ENCODE measurements at regions not wholly inside any gene's neighbourhood (a gene's known extent, or its start where the extent isn't known, plus 50 kb on each side); places are given as distances from the start of the nearest gene placed in this dataset.

- H3K27ac ChIP-seq (ENCODE audit: low read depth, low read length, poor library complexity, severe bottlenecking): no peak overlapping the region
- H2AFZ ChIP-seq (ENCODE audit: low read length): no peak overlapping the region
- no peak overlapping the region for H3K4me3 ChIP-seq (ENCODE audit: low read depth, low read length, poor library complexity, severe bottlenecking)
- H3F3A ChIP-seq (ENCODE audit: insufficient read depth, low read length): no peaks in the 10 kb centered on the region
- no peaks in the 10 kb centered on the region for H3K4me1 ChIP-seq (ENCODE audit: insufficient read depth, low read length, severe bottlenecking)
- H3K79me2 ChIP-seq (ENCODE audit: insufficient read depth, low read length): no peaks in the 10 kb centered on the region
- H3K9me3 ChIP-seq (ENCODE audit: low read length): no peaks in the 10 kb centered on the region
- H3K4me2 ChIP-seq (ENCODE audit: low read length): no peak overlapping the region
- H3K9me2 ChIP-seq (ENCODE audit: low read depth, low read length): no peaks in the 10 kb centered on the region
- H3K27me3 ChIP-seq (ENCODE audit: insufficient read depth, low read length): no peaks in the 10 kb centered on the region
- no peak overlapping the region for H3K9ac ChIP-seq (ENCODE audit: low read length)
- TF ChIP-seq CTCF (IDR thresholded peaks at IDR 0.05; ENCODE audit: low read length): no peak
- no peak for TF ChIP-seq EZH2 (IDR thresholded peaks at IDR 0.05; ENCODE audit: borderline replicate concordance, low read length)
- no peaks in the 10 kb centered on the region for H3K36me3 ChIP-seq (ENCODE audit: insufficient read depth, low read length)
- no peaks in the 10 kb centered on the region for H4K20me1 ChIP-seq (ENCODE audit: insufficient read depth, low read length)
These were observed 205.3 kb upstream of the JADE1 start for GRCh38 chr4:128604204-128604603.

GRCh38 chr4:128603081-128603480 is 206.4 kb upstream of the JADE1 start:
- Histone ChIP-seq H3K9ac (ENCODE audit: low read length) (no peak overlapping the region), H3F3A (ENCODE audit: insufficient read depth, low read length) (no peaks in the 10 kb centered on the region), H3K4me3 (ENCODE audit: low read depth, low read length, poor library complexity, severe bottlenecking) (no peak overlapping the region), H2AFZ (ENCODE audit: low read length) (no peak overlapping the region), H3K4me2 (ENCODE audit: low read length) (no peak overlapping the region), H3K36me3 (ENCODE audit: insufficient read depth, low read length) (no peaks in the 10 kb centered on the region), H3K9me2 (ENCODE audit: low read depth, low read length) (no peaks in the 10 kb centered on the region), H3K79me2 (ENCODE audit: insufficient read depth, low read length) (no peaks in the 10 kb centered on the region), H4K20me1 (ENCODE audit: insufficient read depth, low read length) (no peaks in the 10 kb centered on the region), H3K9me3 (ENCODE audit: low read length) (no peaks in the 10 kb centered on the region), H3K4me1 (ENCODE audit: insufficient read depth, low read length, severe bottlenecking) (no peaks in the 10 kb centered on the region), H3K27ac (ENCODE audit: low read depth, low read length, poor library complexity, severe bottlenecking) (no peak overlapping the region), H3K27me3 (ENCODE audit: insufficient read depth, low read length) (no peaks in the 10 kb centered on the region)
- TF ChIP-seq CTCF (IDR thresholded peaks at IDR 0.05; ENCODE audit: low read length): no peak
- no peak for TF ChIP-seq EZH2 (IDR thresholded peaks at IDR 0.05; ENCODE audit: borderline replicate concordance, low read length)

- Histone ChIP-seq H3K4me2 (ENCODE audit: low read length) (no peak overlapping the region), H3K9me3 (ENCODE audit: low read length) (no peaks in the 10 kb centered on the region), H3K4me3 (ENCODE audit: low read depth, low read length, poor library complexity, severe bottlenecking) (no peak overlapping the region), H3K79me2 (ENCODE audit: insufficient read depth, low read length) (no peaks in the 10 kb centered on the region), H4K20me1 (ENCODE audit: insufficient read depth, low read length) (no peaks in the 10 kb centered on the region), H3K9me2 (ENCODE audit: low read depth, low read length) (no peaks in the 10 kb centered on the region), H3K9ac (ENCODE audit: low read length) (no peak overlapping the region), H3K27me3 (ENCODE audit: insufficient read depth, low read length) (no peaks in the 10 kb centered on the region), H3K36me3 (ENCODE audit: insufficient read depth, low read length) (no peaks in the 10 kb centered on the region), H3K4me1 (ENCODE audit: insufficient read depth, low read length, severe bottlenecking) (no peaks in the 10 kb centered on the region), H2AFZ (ENCODE audit: low read length) (no peak overlapping the region), H3K27ac (ENCODE audit: low read depth, low read length, poor library complexity, severe bottlenecking) (no peak overlapping the region), H3F3A (ENCODE audit: insufficient read depth, low read length) (no peaks in the 10 kb centered on the region)
- TF ChIP-seq EZH2 (IDR thresholded peaks at IDR 0.05; ENCODE audit: borderline replicate concordance, low read length): no peak
- TF ChIP-seq CTCF (IDR thresholded peaks at IDR 0.05; ENCODE audit: low read length): no peak
These were observed 207.4 kb upstream of the JADE1 start for GRCh38 chr4:128601991-128602695.
